HCT116 (cell line): ENCODE measurements at regions not wholly inside any gene's neighbourhood (a gene's known extent, or its start where the extent isn't known, plus 50 kb on each side); places are given as distances from the start of the nearest gene placed in this dataset.

Experiments
- ATAC-seq: fragments of 200-7000 bp; cut with Tn5 transposase; 2 replicates; pipeline ENCODE4 v1.9.1; 2020; ENCODE audit warnings: mild to moderate bottlenecking, moderate library complexity
- BruUV-seq: library from RNA; stranded (reverse); fragments of 400-500 nt; replicated peaks from 2 replicates; lab custom pipeline; 2021; lab: Mats Ljungman, UMichigan
- CTCF ChIA-PET: fragments of 300-600 bp; sonication (Branson Sonifier 250); formaldehyde crosslinking; loops from one replicate; lab custom pipeline; 2021; ENCODE audit warnings: antibody characterized with exemption; lab: Charles Lee
- POLR2A ChIA-PET: fragments of 300-600, 350-600 bp; sonication (Branson Sonifier 250); formaldehyde crosslinking; loops from one replicate; lab custom pipeline; 2021; ENCODE audit warnings: antibody characterized with exemption; lab: Charles Lee
- RAD21 ChIA-PET, 2 experiments: fragments of 300-600 bp; sonication (Branson Sonifier 250); formaldehyde crosslinking; loops; one replicate each; lab custom pipeline; 2023; ENCODE audit warnings: low total read pairs in 2 of 2; ENCODE audit not compliant: uncharacterized antibody in 2 of 2, unreplicated experiment in 2 of 2, low non-redundant PET in 1 of 2; lab: Charles Lee
- DNase-seq: peaks from one replicate; pipeline ENCODE4 v3.0.0-alpha.2; 2010; ENCODE audit warnings: low read depth, low spot score
- H2AFZ ChIP-seq: fragments of 200-600 bp; shearing (Covaris generic), sonication (generic); 2 replicates; pipeline ENCODE4 v1.6.1; 2017; ENCODE audit warnings: low read depth, mixed run types, mixed read lengths, antibody characterized with exemption, low read length; ENCODE audit not compliant: poor library complexity, severe bottlenecking
- H3K27ac ChIP-seq: 2 replicates; pipeline ENCODE4 v1.5.1; 2012; ENCODE audit warnings: low read depth, low read length
- H3K27me3 ChIP-seq: fragments of 200-600 bp; sonication (generic); 2 replicates; pipeline ENCODE4 v1.6.1; 2016; ENCODE audit warnings: mixed run types, low read length, mixed read lengths; ENCODE audit not compliant: insufficient read depth
- H3K36me3 ChIP-seq, 2 experiments: fragments of 200-500 bp in 1 of 2; fragments of 200-600 bp in 1 of 2; sonication (Bioruptor generic) in 1 of 2; sonication (generic) in 1 of 2; 2 replicates each; pipeline versions ENCODE4 v1.5.1 to v1.6.1; 2014 to 2016; ENCODE audit warnings: low read length in 2 of 2, inconsistent platforms in 1 of 2, mixed read lengths in 1 of 2, mixed run types in 1 of 2; ENCODE audit not compliant: insufficient read depth in 2 of 2, control insufficient read depth in 1 of 2
- H3K4me1 ChIP-seq, 2 experiments: fragments of 200-600 bp in 1 of 2; sonication (generic) in 1 of 2; 2 replicates each; pipeline versions ENCODE4 v1.5.1 to v1.6.1; 2012 to 2017; ENCODE audit warnings: low read length in 2 of 2, inconsistent platforms in 1 of 2, mild to moderate bottlenecking in 1 of 2, mixed read lengths in 1 of 2, mixed run types in 1 of 2, moderate library complexity in 1 of 2; ENCODE audit not compliant: insufficient read depth in 2 of 2, control insufficient read depth in 1 of 2
- H3K4me2 ChIP-seq: fragments of 200-600 bp; sonication (generic); 2 replicates; pipeline ENCODE4 v1.6.1; 2017; ENCODE audit warnings: mixed run types, low read length, mixed read lengths
- H3K4me3 ChIP-seq, 2 experiments: fragments of 200-600 bp in 1 of 2; sonication (generic) in 1 of 2; replicated peaks in 1 of 2; 2 replicates each; pipeline ENCODE4 v1.5.1; 2011 to 2016; ENCODE audit warnings: low read length in 2 of 2, control low read depth in 1 of 2, low read depth in 1 of 2, mild to moderate bottlenecking in 1 of 2, mixed read lengths in 1 of 2, mixed run types in 1 of 2
- H3K79me2 ChIP-seq: fragments of 200-600 bp; sonication (generic); 2 replicates; pipeline ENCODE4 v1.6.1; 2017; ENCODE audit warnings: mild to moderate bottlenecking, mixed run types, low read length, moderate library complexity, mixed read lengths; ENCODE audit not compliant: insufficient read depth
- H3K9ac ChIP-seq: fragments of 200-600 bp; sonication (generic); 2 replicates; pipeline ENCODE4 v1.6.1; 2016; ENCODE audit warnings: low read length, mixed read lengths
- H3K9me2 ChIP-seq: fragments of 200-600 bp; sonication (generic), shearing (Covaris generic); 2 replicates; pipeline ENCODE4 v1.6.1; 2017; ENCODE audit warnings: mixed run types, mild to moderate bottlenecking, moderate library complexity; ENCODE audit not compliant: insufficient read depth
- H3K9me3 ChIP-seq, 2 experiments: fragments of 200-500 bp in 1 of 2; fragments of 200-600 bp in 1 of 2; sonication (Bioruptor generic) in 1 of 2; sonication (generic) in 1 of 2; 2 replicates each; pipeline ENCODE4 v1.6.1; 2014 to 2017; ENCODE audit warnings: low read length in 2 of 2, mixed read lengths in 2 of 2, inconsistent platforms in 1 of 2, low read depth in 1 of 2, mild to moderate bottlenecking in 1 of 2, mixed run types in 1 of 2, moderate library complexity in 1 of 2; ENCODE audit not compliant: control insufficient read depth in 1 of 2, insufficient read depth in 1 of 2
- H4K20me1 ChIP-seq: fragments of 200-600 bp; sonication (generic), shearing (Covaris generic); 2 replicates; pipeline ENCODE4 v1.6.1; 2017; ENCODE audit warnings: mixed run types, mild to moderate bottlenecking, moderate library complexity; ENCODE audit not compliant: insufficient read depth
- CEBPB ChIP-seq: IDR thresholded peaks from 2 replicates; pipeline ENCODE4 v1.6.1; 2012; ENCODE audit warnings: low read depth
- EGR1 ChIP-seq: IDR thresholded peaks from 2 replicates; pipeline ENCODE4 v1.6.1; 2012; ENCODE audit warnings: low read depth
- ELF1 ChIP-seq: IDR thresholded peaks from 2 replicates; pipeline ENCODE4 v1.6.1; 2012; ENCODE audit warnings: low read depth, borderline replicate concordance
- EZH2 ChIP-seq: fragments of 200-600 bp; sonication (generic); IDR thresholded peaks from 2 replicates; pipeline ENCODE4 v1.6.1; 2017; ENCODE audit warnings: antibody characterized with exemption, mixed run types
- EZH2phosphoT487 ChIP-seq: fragments of 200-600 bp; IDR thresholded peaks from 2 replicates; pipeline ENCODE4 v1.6.1; 2018; ENCODE audit warnings: antibody characterized with exemption, borderline replicate concordance
- FOSL1 ChIP-seq: IDR thresholded peaks from 2 replicates; pipeline ENCODE4 v1.6.1; 2012; ENCODE audit warnings: low read depth
- JUND ChIP-seq: IDR thresholded peaks from 2 replicates; pipeline ENCODE4 v1.6.1; 2012
- POLR2A ChIP-seq: IDR thresholded peaks from 2 replicates; pipeline ENCODE4 v1.7.0; 2011; ENCODE audit warnings: borderline replicate concordance; ENCODE audit not compliant: insufficient read depth, insufficient read length; ENCODE audit errors: extremely low read depth
- POLR2AphosphoS5 ChIP-seq: IDR thresholded peaks from 2 replicates; pipeline ENCODE4 v1.6.1; 2011; ENCODE audit warnings: mild to moderate bottlenecking, low read depth, low read length, moderate library complexity
- RAD21 ChIP-seq: IDR thresholded peaks from 2 replicates; pipeline ENCODE4 v1.6.1; 2012; ENCODE audit warnings: low read depth, mild to moderate bottlenecking
- SIN3A ChIP-seq: IDR thresholded peaks from 2 replicates; pipeline ENCODE4 v1.6.1; 2012; ENCODE audit warnings: low read depth
- SRF ChIP-seq: IDR thresholded peaks from 2 replicates; pipeline ENCODE4 v1.6.1; 2012; ENCODE audit warnings: low read depth
- TCF7L2 ChIP-seq: IDR thresholded peaks from 2 replicates; pipeline ENCODE4 v1.7.0; 2011; ENCODE audit warnings: borderline replicate concordance, inconsistent platforms; ENCODE audit not compliant: insufficient read depth, insufficient read length; ENCODE audit errors: extremely low read depth
- YY1 ChIP-seq: IDR thresholded peaks from 2 replicates; pipeline ENCODE4 v1.6.1; 2011; ENCODE audit warnings: low read length, low read depth, moderate library complexity, mild to moderate bottlenecking; ENCODE audit not compliant: insufficient replicate concordance; ENCODE audit errors: extremely low read depth
- ZFX ChIP-seq: fragments of 450-650 bp; IDR thresholded peaks from 2 replicates; pipeline ENCODE4 v1.6.1; 2017
- intact Hi-C: fragments of 100-400 bp; cut with micrococcal nuclease; formaldehyde crosslinking; loops from 2 replicates; pipeline ENCODE4 v1.10.0; 2022
- TF ChIP-seq, protein P1 (sequence below), 3 experiments: fragments of 200-600 bp in 1 of 3; sonication (generic) in 1 of 3; IDR thresholded peaks in 2 of 3; conservative IDR thresholded peaks in 1 of 3; 2 replicates each; pipeline ENCODE4 v1.5.1; 2012 to 2017; ENCODE audit warnings: low read depth in 2 of 3, low read length in 2 of 3, antibody characterized with exemption in 1 of 3, borderline replicate concordance in 1 of 3, control low read depth in 1 of 3, mild to moderate bottlenecking in 1 of 3, mixed read lengths in 1 of 3, mixed run types in 1 of 3, moderate library complexity in 1 of 3; ENCODE audit not compliant: insufficient read depth in 1 of 3
- TF ChIP-seq, protein P2 (sequence below): IDR thresholded peaks from 2 replicates; pipeline ENCODE4 v1.6.1; 2012
- TF ChIP-seq, protein P3 (sequence below): IDR thresholded peaks from 2 replicates; pipeline ENCODE4 v1.6.1; 2012; ENCODE audit warnings: low read depth
- TF ChIP-seq, protein P4 (sequence below): IDR thresholded peaks from 2 replicates; pipeline ENCODE4 v1.6.1; 2012
- TF ChIP-seq, protein P5 (sequence below): IDR thresholded peaks from 2 replicates; pipeline ENCODE4 v1.6.1; 2011; ENCODE audit warnings: mild to moderate bottlenecking, low read length, moderate library complexity; ENCODE audit not compliant: insufficient replicate concordance; ENCODE audit errors: extremely low read depth

DNA sequence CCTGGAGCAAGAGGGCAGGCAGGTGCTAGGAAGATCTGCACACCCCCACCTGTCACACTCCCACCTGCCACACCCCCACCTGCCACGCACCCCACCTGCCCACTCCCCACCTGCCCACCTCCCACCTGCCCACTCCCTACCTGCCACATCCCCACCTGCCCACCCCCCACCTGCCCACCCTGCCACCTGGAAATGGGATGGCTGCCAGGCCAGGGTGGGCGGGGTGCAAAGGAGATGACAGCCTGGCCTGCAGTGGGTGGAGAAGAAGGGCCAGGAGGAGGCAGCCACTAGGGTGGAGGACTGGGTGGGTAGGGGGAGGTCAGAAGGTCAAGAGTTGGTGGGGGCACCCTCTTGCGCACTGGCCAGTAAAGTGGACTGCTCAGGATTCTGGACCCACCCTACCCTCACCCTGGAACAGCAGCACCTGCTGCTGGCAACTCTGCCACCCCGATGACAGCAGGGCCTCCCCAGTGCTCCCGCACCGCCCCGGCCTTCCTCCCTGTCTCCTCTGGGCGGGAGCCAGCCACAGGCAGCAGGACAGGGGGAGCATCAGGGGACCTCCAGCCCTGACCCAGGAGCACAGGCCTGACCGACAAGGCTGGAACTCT is 66.8 kb upstream of the NKX1-1 start:
- no peaks in the 10 kb centered on the region for H3K27me3 ChIP-seq
- DNase-seq: no peak
- H3K27ac ChIP-seq: no peak overlapping the region
- H3K9me2 ChIP-seq: no peaks in the 10 kb centered on the region
- peaks cover 0 to 4% of the 10 kb centered on the region in 2 experiments; a peak in 2 of 4 replicates for H3K9me3 ChIP-seq
- RAD21 ChIA-PET: no interaction called here
- ATAC-seq: no peak
- no peaks in the 10 kb centered on the region for H4K20me1 ChIP-seq
- no peak for TF ChIP-seq ZFX
- no peak for TF ChIP-seq JUND
- no peak for TF ChIP-seq EGR1
- TF ChIP-seq, protein P1, sequence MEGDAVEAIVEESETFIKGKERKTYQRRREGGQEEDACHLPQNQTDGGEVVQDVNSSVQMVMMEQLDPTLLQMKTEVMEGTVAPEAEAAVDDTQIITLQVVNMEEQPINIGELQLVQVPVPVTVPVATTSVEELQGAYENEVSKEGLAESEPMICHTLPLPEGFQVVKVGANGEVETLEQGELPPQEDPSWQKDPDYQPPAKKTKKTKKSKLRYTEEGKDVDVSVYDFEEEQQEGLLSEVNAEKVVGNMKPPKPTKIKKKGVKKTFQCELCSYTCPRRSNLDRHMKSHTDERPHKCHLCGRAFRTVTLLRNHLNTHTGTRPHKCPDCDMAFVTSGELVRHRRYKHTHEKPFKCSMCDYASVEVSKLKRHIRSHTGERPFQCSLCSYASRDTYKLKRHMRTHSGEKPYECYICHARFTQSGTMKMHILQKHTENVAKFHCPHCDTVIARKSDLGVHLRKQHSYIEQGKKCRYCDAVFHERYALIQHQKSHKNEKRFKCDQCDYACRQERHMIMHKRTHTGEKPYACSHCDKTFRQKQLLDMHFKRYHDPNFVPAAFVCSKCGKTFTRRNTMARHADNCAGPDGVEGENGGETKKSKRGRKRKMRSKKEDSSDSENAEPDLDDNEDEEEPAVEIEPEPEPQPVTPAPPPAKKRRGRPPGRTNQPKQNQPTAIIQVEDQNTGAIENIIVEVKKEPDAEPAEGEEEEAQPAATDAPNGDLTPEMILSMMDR (IDR thresholded peaks at IDR 0.05 in 2 of 3, conservative IDR thresholded peaks at IDR 0.05 in 1 of 3; ENCODE audit: borderline replicate concordance in 1 of 3, insufficient read depth in 1 of 3, low read depth in 2 of 3, low read length in 2 of 3): no peak
- no peak for TF ChIP-seq POLR2A
- TF ChIP-seq, protein P2, sequence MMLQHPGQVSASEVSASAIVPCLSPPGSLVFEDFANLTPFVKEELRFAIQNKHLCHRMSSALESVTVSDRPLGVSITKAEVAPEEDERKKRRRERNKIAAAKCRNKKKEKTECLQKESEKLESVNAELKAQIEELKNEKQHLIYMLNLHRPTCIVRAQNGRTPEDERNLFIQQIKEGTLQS: no peak
- TF ChIP-seq, protein P3, sequence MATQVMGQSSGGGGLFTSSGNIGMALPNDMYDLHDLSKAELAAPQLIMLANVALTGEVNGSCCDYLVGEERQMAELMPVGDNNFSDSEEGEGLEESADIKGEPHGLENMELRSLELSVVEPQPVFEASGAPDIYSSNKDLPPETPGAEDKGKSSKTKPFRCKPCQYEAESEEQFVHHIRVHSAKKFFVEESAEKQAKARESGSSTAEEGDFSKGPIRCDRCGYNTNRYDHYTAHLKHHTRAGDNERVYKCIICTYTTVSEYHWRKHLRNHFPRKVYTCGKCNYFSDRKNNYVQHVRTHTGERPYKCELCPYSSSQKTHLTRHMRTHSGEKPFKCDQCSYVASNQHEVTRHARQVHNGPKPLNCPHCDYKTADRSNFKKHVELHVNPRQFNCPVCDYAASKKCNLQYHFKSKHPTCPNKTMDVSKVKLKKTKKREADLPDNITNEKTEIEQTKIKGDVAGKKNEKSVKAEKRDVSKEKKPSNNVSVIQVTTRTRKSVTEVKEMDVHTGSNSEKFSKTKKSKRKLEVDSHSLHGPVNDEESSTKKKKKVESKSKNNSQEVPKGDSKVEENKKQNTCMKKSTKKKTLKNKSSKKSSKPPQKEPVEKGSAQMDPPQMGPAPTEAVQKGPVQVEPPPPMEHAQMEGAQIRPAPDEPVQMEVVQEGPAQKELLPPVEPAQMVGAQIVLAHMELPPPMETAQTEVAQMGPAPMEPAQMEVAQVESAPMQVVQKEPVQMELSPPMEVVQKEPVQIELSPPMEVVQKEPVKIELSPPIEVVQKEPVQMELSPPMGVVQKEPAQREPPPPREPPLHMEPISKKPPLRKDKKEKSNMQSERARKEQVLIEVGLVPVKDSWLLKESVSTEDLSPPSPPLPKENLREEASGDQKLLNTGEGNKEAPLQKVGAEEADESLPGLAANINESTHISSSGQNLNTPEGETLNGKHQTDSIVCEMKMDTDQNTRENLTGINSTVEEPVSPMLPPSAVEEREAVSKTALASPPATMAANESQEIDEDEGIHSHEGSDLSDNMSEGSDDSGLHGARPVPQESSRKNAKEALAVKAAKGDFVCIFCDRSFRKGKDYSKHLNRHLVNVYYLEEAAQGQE: no peak
- TF ChIP-seq, protein P4, sequence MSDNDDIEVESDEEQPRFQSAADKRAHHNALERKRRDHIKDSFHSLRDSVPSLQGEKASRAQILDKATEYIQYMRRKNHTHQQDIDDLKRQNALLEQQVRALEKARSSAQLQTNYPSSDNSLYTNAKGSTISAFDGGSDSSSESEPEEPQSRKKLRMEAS: no peak
- no peak for TF ChIP-seq ELF1
- TF ChIP-seq, protein P5, sequence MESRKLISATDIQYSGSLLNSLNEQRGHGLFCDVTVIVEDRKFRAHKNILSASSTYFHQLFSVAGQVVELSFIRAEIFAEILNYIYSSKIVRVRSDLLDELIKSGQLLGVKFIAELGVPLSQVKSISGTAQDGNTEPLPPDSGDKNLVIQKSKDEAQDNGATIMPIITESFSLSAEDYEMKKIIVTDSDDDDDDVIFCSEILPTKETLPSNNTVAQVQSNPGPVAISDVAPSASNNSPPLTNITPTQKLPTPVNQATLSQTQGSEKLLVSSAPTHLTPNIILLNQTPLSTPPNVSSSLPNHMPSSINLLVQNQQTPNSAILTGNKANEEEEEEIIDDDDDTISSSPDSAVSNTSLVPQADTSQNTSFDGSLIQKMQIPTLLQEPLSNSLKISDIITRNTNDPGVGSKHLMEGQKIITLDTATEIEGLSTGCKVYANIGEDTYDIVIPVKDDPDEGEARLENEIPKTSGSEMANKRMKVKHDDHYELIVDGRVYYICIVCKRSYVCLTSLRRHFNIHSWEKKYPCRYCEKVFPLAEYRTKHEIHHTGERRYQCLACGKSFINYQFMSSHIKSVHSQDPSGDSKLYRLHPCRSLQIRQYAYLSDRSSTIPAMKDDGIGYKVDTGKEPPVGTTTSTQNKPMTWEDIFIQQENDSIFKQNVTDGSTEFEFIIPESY: no peak
- no peak for TF ChIP-seq YY1
- TF ChIP-seq FOSL1: no peak
- TF ChIP-seq POLR2AphosphoS5: no peak
- TF ChIP-seq CEBPB: no peak
- no peak for TF ChIP-seq RAD21
- no peak for TF ChIP-seq EZH2
- TF ChIP-seq SIN3A: no peak
- TF ChIP-seq TCF7L2: no peak
- no peak for TF ChIP-seq SRF
- no peak for TF ChIP-seq EZH2phosphoT487
- POLR2A ChIA-PET: no interaction called here
- no peaks in the 10 kb centered on the region for H3K36me3 ChIP-seq
- H3K4me3 ChIP-seq: no peak overlapping the region
- CTCF ChIA-PET: no interaction called here
- no peak overlapping the region for H3K4me2 ChIP-seq
- no peak overlapping the region for H3K9ac ChIP-seq
- H3K4me1 ChIP-seq: peaks cover 0 to 8% of the 10 kb centered on the region in 2 experiments; a peak in 1 of 4 replicates
- intact Hi-C loops: no loop called here
- no peak overlapping the region for H2AFZ ChIP-seq
- H3K79me2 ChIP-seq: no peaks in the 10 kb centered on the region
- no TSS peak for BruUV-seq
